ENCODE measurements at regions not wholly inside any gene's neighbourhood (a gene's known extent, or its start where the extent isn't known, plus 50 kb on each side); places are given as distances from the start of the nearest gene placed in this dataset.
A peak's percentile ranks its signal among the peaks of the same experiment; 100 is the strongest.

GRCh38 chr11:130798280-130798679 is 118.0 kb downstream of the SNX19 start:
- intact Hi-C loops (cut with DNase I) = no loop called here
- ATAC-seq (no peak), DNase-seq (ENCODE audit: low spot score) (no peak)

GRCh38 chr11:130798801-130799200 is 117.5 kb downstream of the SNX19 start:
- DNase-seq (ENCODE audit: low spot score) (no peak), ATAC-seq (no peak)
- intact Hi-C loops (cut with DNase I) = no loop called here

- DNase-seq (ENCODE audit: low spot score) (no peak), ATAC-seq (no peak)
- intact Hi-C loops (cut with DNase I) = no loop called here
Measured at GRCh38 chr11:130801333-130802122, 114.8 kb downstream of the SNX19 start.

- no peak for ATAC-seq
- intact Hi-C loops (cut with DNase I) = no loop called here
- no peak for DNase-seq (ENCODE audit: low spot score)
Measured at GRCh38 chr11:130802567-130802966, 113.7 kb downstream of the SNX19 start.

- no peak for DNase-seq (ENCODE audit: low spot score)
- intact Hi-C loops (cut with DNase I) = no loop called here
- no peak for ATAC-seq
Measured at GRCh38 chr11:130804306-130805076, 111.8 kb downstream of the SNX19 start.

- intact Hi-C loops (cut with DNase I) = no loop called here
- no peak for ATAC-seq
- no peak for DNase-seq (ENCODE audit: low spot score)
Measured at GRCh38 chr11:130806746-130807145, 109.5 kb downstream of the SNX19 start.

GRCh38 chr11:130808541-130808940 is 107.7 kb downstream of the SNX19 start:
- ATAC-seq (no peak), DNase-seq (ENCODE audit: low spot score) (no peak)
- intact Hi-C loops (cut with DNase I) = no loop called here

- ATAC-seq = no peak
- DNase-seq (ENCODE audit: low spot score) = no peak
- intact Hi-C loops (cut with DNase I) = no loop called here
Measured at GRCh38 chr11:130813196-130813595, 103.1 kb downstream of the SNX19 start.

GRCh38 chr11:130813638-130814037 is 102.6 kb downstream of the SNX19 start:
- DNase-seq (ENCODE audit: low spot score) (no peak), ATAC-seq (no peak)
- intact Hi-C loops (cut with DNase I) = no loop called here

- ATAC-seq (no peak), DNase-seq (ENCODE audit: low spot score) (no peak)
- intact Hi-C loops (cut with DNase I) = no loop called here
Measured at GRCh38 chr11:130814440-130815096, 101.7 kb downstream of the SNX19 start.

- no peak for DNase-seq (ENCODE audit: low spot score)
- ATAC-seq = no peak
- intact Hi-C loops (cut with DNase I) = no loop called here
Measured at GRCh38 chr11:130815097-130815802, 101.0 kb downstream of the SNX19 start.

- DNase-seq (ENCODE audit: low spot score) (no peak), ATAC-seq (no peak)
- intact Hi-C loops (cut with DNase I) = no loop called here
Measured at GRCh38 chr11:130815956-130816355, 100.3 kb downstream of the SNX19 start.

- peak; percentile 77 for ATAC-seq
- DNase-seq (ENCODE audit: low spot score) = no peak
- intact Hi-C loops (cut with DNase I) = no loop called here
Measured at GRCh38 chr11:130816546-130817329, 99.5 kb downstream of the SNX19 start.

GRCh38 chr11:130817330-130817944 is 98.8 kb downstream of the SNX19 start:
- intact Hi-C loops (cut with DNase I) = no loop called here
- no peak for DNase-seq (ENCODE audit: low spot score)
- ATAC-seq = peak; percentile 83

GRCh38 chr11:130819625-130820024 is 96.7 kb downstream of the SNX19 start:
- no peak for DNase-seq (ENCODE audit: low spot score)
- intact Hi-C loops (cut with DNase I) = loop anchor here (5.0 kb wide), 1 partner anchor 733 kb away; no protein-coding TSS in a partner anchor
- no peak for ATAC-seq

Data from sciatic nerve (tissue), 2 donors.